OCI-LY7 (cell line): ENCODE measurements at regions not wholly inside any gene's neighbourhood (a gene's known extent, or its start where the extent isn't known, plus 50 kb on each side); places are given as distances from the start of the nearest gene placed in this dataset.
"Not testable (repeated sequence)": the region's sequence is repeated elsewhere in the genome, so short reads cannot be mapped to it uniquely, and the experiment has no call there.

Experiments
- BruUV-seq: library from RNA; stranded (reverse); fragments of 400-500 nt; replicated peaks from 2 replicates; lab custom pipeline; 2021; lab: Mats Ljungman, UMichigan
- CTCF ChIA-PET: fragments of 300-600 bp; sonication (Branson Sonifier 250); formaldehyde crosslinking; loops from one replicate; lab custom pipeline; 2022; ENCODE audit warnings: antibody characterized with exemption; ENCODE audit not compliant: unreplicated experiment; lab: Charles Lee
- POLR2A ChIA-PET: fragments of 300-600 bp; sonication (Branson Sonifier 250); formaldehyde crosslinking; loops from one replicate; lab custom pipeline; 2022; ENCODE audit warnings: antibody characterized with exemption; lab: Charles Lee
- DNase-seq: peaks from one replicate; pipeline ENCODE4 v3.0.0-alpha.2; 2015; ENCODE audit warnings: low spot score
- H2AFZ ChIP-seq: fragments of 200-600 bp; sonication (generic), shearing (Covaris generic); 2 replicates; pipeline ENCODE4 v1.6.1; 2014; ENCODE audit warnings: mild to moderate bottlenecking, antibody characterized with exemption, low read length, moderate library complexity
- H3K27ac ChIP-seq: fragments of 200-600 bp; sonication (generic); 2 replicates; pipeline ENCODE4 v1.5.1; 2014; ENCODE audit warnings: mixed run types, low read depth, mild to moderate bottlenecking, moderate library complexity, low read length, inconsistent platforms; ENCODE audit not compliant: poor library complexity, severe bottlenecking
- H3K36me3 ChIP-seq: fragments of 200-600 bp; sonication (generic); 2 replicates; pipeline ENCODE4 v1.6.1; 2014; ENCODE audit warnings: mild to moderate bottlenecking, antibody characterized with exemption, low read length, moderate library complexity, mixed read lengths; ENCODE audit not compliant: insufficient read depth
- H3K4me1 ChIP-seq: fragments of 200-600 bp; sonication (generic); 2 replicates; pipeline ENCODE4 v1.5.1; 2014; ENCODE audit warnings: mild to moderate bottlenecking, low read length; ENCODE audit not compliant: insufficient read depth, poor library complexity, severe bottlenecking
- H3K4me2 ChIP-seq: fragments of 200-600 bp; sonication (generic); 2 replicates; pipeline ENCODE4 v1.6.1; 2014; ENCODE audit warnings: mild to moderate bottlenecking, low read length
- H3K4me3 ChIP-seq: fragments of 200-600 bp; sonication (generic); 2 replicates; pipeline ENCODE4 v1.5.1; 2014; ENCODE audit warnings: mild to moderate bottlenecking, low read depth, low read length; ENCODE audit not compliant: poor library complexity, severe bottlenecking
- H3K79me2 ChIP-seq: fragments of 200-600 bp; sonication (generic); 2 replicates; pipeline ENCODE4 v1.6.1; 2016; ENCODE audit warnings: low read depth, mild to moderate bottlenecking, low read length, moderate library complexity, mixed read lengths; ENCODE audit not compliant: insufficient read depth
- H3K9me2 ChIP-seq: fragments of 200-600 bp; sonication (generic); 2 replicates; pipeline ENCODE4 v1.6.1; 2016; ENCODE audit warnings: mild to moderate bottlenecking, low read length, mixed read lengths; ENCODE audit not compliant: insufficient read depth
- H3K9me3 ChIP-seq: fragments of 200-600 bp; sonication (generic); 2 replicates; pipeline ENCODE4 v1.6.1; 2014; ENCODE audit warnings: mild to moderate bottlenecking, mixed run types, low read length, mixed read lengths
- H4K20me1 ChIP-seq: fragments of 200-600 bp; sonication (generic); 2 replicates; pipeline ENCODE4 v1.6.1; 2014; ENCODE audit warnings: mild to moderate bottlenecking, antibody characterized with exemption, low read length, moderate library complexity, mixed read lengths; ENCODE audit not compliant: insufficient read depth
- EZH2phosphoT487 ChIP-seq: fragments of 200-600 bp; sonication (generic); IDR thresholded peaks from 2 replicates; pipeline ENCODE4 v1.6.1; 2018; ENCODE audit warnings: low read depth, borderline replicate concordance, mild to moderate bottlenecking, mixed run types, antibody characterized with exemption, low read length, moderate library complexity, mixed read lengths
- intact Hi-C: fragments of 100-400 bp; cut with micrococcal nuclease; formaldehyde crosslinking; loops from one replicate; pipeline ENCODE4 v1.10.0; 2022; ENCODE audit not compliant: unreplicated experiment
- TF ChIP-seq, protein P1 (sequence below): fragments of 200-600 bp; sonication (generic); conservative IDR thresholded peaks from 2 replicates; pipeline ENCODE4 v1.5.1; 2014; ENCODE audit warnings: mild to moderate bottlenecking, antibody characterized with exemption, low read length, moderate library complexity, mixed read lengths

DNA sequence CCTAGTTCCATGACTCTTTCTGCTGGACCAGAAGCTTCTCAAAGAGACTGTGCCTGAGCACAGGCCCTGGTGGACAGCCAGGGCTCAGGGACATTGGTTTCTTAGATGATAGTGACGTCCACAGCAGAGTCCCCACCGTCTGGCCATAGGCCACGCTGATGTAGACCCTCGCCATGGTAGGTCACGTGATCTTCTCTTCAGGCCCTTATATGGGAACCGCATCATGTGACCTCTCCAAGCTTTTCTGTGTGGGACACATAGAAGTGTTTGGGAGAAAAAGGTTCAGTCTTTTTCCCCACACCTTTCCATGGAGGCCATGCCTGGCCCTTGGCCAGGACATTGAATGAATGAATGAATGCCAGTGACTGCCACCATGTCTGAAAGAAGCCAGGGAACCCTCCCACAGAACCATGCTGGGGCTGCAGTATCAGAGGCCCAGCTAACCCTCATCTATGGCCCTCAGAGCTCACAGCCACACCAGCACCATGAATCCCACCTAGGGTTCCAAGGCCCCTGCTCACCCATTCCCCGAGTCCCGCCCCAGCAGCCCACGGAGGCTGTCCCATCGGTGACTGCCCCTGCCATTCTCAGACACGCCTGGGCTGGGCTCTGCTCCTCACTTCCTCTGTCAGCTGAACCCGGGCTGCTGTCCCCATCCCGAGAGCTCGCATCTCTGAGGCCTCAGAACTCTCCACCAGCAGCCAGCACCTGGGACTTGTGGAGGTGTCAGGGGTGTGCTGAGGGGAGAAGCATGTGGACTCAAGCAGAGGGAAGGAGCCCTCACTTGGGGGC lies 292.1 kb downstream of the ADGRD1 start:
- TF ChIP-seq, protein P1, sequence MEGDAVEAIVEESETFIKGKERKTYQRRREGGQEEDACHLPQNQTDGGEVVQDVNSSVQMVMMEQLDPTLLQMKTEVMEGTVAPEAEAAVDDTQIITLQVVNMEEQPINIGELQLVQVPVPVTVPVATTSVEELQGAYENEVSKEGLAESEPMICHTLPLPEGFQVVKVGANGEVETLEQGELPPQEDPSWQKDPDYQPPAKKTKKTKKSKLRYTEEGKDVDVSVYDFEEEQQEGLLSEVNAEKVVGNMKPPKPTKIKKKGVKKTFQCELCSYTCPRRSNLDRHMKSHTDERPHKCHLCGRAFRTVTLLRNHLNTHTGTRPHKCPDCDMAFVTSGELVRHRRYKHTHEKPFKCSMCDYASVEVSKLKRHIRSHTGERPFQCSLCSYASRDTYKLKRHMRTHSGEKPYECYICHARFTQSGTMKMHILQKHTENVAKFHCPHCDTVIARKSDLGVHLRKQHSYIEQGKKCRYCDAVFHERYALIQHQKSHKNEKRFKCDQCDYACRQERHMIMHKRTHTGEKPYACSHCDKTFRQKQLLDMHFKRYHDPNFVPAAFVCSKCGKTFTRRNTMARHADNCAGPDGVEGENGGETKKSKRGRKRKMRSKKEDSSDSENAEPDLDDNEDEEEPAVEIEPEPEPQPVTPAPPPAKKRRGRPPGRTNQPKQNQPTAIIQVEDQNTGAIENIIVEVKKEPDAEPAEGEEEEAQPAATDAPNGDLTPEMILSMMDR, result no peak
- no peak for TF ChIP-seq EZH2phosphoT487
- no peak for DNase-seq
- BruUV-seq, result no TSS peak
- Histone ChIP-seq H3K27ac (no peak overlapping the region), H3K4me3 (no peak overlapping the region), H3K4me2 (no peak overlapping the region), H3K9me3 (peaks cover 13% of the 10 kb centered on the region), H3K9me2 (no peaks in the 10 kb centered on the region), H4K20me1 (no peaks in the 10 kb centered on the region), H2AFZ (no peak overlapping the region), H3K36me3 (no peaks in the 10 kb centered on the region; the same call in 1 of the 2 replicates), H3K4me1 (no peaks in the 10 kb centered on the region), H3K79me2 (no peaks in the 10 kb centered on the region)
- ChIA-PET CTCF (no interaction called here), POLR2A (no interaction called here)
- intact Hi-C loops, result no loop called here

DNA sequence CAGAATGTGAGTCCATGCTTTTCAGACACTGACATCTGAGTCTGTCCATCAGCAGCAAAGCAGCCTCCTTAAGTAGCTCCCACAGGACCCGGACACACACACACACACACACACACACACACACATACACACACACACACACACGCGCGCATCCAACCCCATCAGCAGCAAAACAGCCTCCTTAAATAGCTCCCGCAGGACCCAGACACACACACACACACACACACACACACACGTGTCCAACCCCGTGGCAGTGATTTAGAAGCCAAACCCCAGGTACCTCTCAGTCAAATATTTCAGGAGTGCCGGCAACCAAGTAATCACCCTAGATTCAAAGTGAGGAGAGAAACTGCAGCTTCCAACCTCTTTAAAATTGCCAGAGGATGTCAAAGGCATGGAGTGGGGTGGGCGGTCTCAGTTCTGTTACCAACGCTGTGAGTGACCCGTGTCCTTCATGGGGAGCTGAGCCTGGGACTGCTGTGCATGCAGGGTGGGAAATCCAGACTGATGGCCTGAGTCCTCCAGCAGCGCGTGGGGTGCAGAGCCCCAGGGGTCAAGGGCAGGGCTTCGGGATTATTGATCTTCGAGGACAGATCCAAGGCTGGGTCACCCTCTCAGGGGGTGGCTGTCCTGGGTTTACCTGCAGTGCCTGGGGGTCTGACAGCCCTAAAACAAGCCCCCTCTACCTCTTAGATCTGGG lies 293.5 kb downstream of the ADGRD1 start:
- H3K79me2 ChIP-seq, H3K4me3 ChIP-seq, H3K4me2 ChIP-seq, BruUV-seq, DNase-seq, H3K4me1 ChIP-seq, H2AFZ ChIP-seq, CTCF ChIA-PET, H3K27ac ChIP-seq, H3K9me2 ChIP-seq, intact Hi-C loops, H3K36me3 ChIP-seq, H4K20me1 ChIP-seq, H3K9me3 ChIP-seq, POLR2A ChIA-PET: not testable (repeated sequence)

DNA sequence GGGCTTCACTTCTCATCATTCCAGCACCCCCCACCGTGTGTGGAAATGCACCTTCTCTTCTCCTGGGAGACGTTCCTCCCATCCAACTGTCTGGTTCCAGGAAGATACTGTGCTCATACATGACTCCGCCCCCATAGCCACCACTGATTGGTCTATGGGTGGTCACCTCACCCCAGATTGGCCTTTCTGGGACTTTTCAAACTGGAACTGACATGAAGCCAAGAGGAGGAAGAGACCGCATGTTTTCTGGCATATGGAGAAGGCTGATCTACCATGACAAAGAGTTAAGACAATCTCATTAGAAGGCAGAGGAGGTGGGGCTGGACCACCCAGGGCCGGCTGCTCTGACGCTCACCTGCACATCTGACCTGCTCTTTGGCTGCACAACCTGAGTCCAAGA lies 294.2 kb downstream of the ADGRD1 start:
- H3K4me2 ChIP-seq, intact Hi-C loops, H3K4me3 ChIP-seq, POLR2A ChIA-PET, H3K27ac ChIP-seq, H3K79me2 ChIP-seq, H3K4me1 ChIP-seq, DNase-seq, H3K9me3 ChIP-seq, H3K9me2 ChIP-seq, H2AFZ ChIP-seq, CTCF ChIA-PET, BruUV-seq, H3K36me3 ChIP-seq, H4K20me1 ChIP-seq: not testable (repeated sequence)
